LNCaP clone FGC (cell line): ENCODE measurements at regions not wholly inside any gene's neighbourhood (a gene's known extent, or its start where the extent isn't known, plus 50 kb on each side); places are given as distances from the start of the nearest gene placed in this dataset.

Experiments
- DNase-seq: peaks from one replicate; pipeline ENCODE4 v3.0.0-alpha.2; 2011; ENCODE audit warnings: low read depth
- H3K4me3 ChIP-seq: 2 replicates; pipeline ENCODE4 v1.5.1; 2011; ENCODE audit warnings: mild to moderate bottlenecking, low read depth, low read length, control low read depth
- TF ChIP-seq, protein P1 (sequence below): IDR thresholded peaks from 2 replicates; pipeline ENCODE4 v1.5.1; 2012; ENCODE audit warnings: mild to moderate bottlenecking; ENCODE audit not compliant: control insufficient read depth, insufficient read depth; ENCODE audit errors: extremely low read depth

- no peak overlapping the region for H3K4me3 ChIP-seq
- TF ChIP-seq, protein P1, sequence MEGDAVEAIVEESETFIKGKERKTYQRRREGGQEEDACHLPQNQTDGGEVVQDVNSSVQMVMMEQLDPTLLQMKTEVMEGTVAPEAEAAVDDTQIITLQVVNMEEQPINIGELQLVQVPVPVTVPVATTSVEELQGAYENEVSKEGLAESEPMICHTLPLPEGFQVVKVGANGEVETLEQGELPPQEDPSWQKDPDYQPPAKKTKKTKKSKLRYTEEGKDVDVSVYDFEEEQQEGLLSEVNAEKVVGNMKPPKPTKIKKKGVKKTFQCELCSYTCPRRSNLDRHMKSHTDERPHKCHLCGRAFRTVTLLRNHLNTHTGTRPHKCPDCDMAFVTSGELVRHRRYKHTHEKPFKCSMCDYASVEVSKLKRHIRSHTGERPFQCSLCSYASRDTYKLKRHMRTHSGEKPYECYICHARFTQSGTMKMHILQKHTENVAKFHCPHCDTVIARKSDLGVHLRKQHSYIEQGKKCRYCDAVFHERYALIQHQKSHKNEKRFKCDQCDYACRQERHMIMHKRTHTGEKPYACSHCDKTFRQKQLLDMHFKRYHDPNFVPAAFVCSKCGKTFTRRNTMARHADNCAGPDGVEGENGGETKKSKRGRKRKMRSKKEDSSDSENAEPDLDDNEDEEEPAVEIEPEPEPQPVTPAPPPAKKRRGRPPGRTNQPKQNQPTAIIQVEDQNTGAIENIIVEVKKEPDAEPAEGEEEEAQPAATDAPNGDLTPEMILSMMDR = no peak
- DNase-seq = no peak
These were observed 339.6 kb upstream of the FOXG1 start for GRCh38 chr14:28426960-28427359.

DNA sequence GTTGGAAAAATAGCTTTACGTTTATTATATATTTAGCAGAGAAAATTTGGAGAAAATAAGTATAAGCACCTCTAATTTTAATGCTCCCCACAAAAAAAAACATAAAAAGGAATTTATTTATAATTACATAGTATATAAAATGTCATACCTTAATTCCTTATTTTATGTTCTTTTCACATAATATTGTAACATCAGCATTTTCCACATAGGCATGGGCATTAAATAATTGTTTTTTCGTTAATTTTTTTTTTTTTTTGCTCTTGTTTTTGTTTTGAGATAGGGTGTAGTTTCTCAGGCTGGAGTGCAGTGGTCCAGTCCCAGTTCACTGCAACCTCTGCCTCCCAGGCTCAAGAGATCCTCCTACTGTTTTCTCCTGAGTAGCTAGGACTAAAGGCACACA lies 329.8 kb upstream of the FOXG1 start:
- TF ChIP-seq, protein P1 = no peak
- H3K4me3 ChIP-seq = no peak overlapping the region
- DNase-seq = no peak

- no peak for DNase-seq
- TF ChIP-seq, protein P1 = no peak
- H3K4me3 ChIP-seq = no peak overlapping the region
These were observed 305.2 kb upstream of the FOXG1 start for GRCh38 chr14:28461389-28461788.

- no peak overlapping the region for H3K4me3 ChIP-seq
- TF ChIP-seq, protein P1 = no peak
- no peak for DNase-seq
These were observed 299.0 kb upstream of the FOXG1 start for GRCh38 chr14:28467611-28468010.

DNA sequence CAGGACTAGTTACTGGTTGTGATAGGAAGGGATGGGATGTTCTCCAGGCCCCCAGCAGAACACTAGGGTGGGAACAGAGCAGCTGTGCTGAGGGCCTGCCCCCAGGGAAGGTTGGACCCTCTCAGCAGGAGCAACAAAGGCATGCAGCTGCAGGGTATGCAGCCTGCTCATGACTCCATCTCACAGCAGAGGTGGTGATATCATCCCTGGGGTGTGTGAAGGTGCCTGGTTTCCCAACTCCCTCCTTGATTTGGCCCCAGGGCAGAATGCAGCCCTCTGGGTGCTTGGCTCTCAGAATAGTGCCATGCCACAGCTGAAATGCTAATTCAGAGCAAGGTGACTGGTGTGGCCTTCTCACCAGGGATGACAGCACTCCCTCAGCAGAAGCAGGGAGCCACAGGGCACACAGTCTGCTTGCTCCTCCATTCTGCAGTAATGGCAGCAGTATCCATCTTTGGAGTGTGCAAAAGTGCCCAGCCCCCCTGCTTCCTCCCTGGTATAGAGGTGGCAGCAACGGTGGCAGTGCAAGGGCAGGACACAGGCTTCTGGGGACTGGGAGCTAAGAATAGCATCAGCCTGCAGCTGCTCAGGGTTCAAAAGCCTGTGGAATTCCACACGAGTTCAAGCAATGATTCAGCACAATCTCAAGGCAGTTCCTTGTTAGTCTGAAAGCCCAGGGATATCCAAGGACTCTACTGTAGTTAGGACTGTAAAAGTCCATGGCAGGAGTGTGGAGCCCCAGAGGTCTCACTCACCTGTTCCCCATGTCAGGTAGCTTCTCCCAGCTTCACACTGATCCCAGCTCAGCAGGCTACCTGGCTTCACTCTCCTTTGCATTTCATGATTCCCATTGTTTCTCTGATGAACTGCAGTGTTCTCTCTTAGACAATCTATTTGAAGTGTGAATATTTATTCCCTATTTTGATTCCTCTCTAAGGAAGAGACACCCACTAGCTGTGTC lies 298.1 kb upstream of the FOXG1 start:
- no peak for DNase-seq
- TF ChIP-seq, protein P1 = no peak

GRCh38 chr14:28482251-28483040 lies 284.1 kb upstream of the FOXG1 start:
- no peak for DNase-seq
- H3K4me3 ChIP-seq = no peak overlapping the region
- TF ChIP-seq, protein P1 = no peak

More for the DNA sequence above, 298.1 kb upstream of the FOXG1 start:
- H3K4me3 ChIP-seq = no peak overlapping the region
